ENCODE measurements at regions not wholly inside any gene's neighbourhood (a gene's known extent, or its start where the extent isn't known, plus 50 kb on each side); places are given as distances from the start of the nearest gene placed in this dataset.

GRCh38 chr9:99385814-99386279, 163.8 kb downstream of the SEC61B start:
- ChIA-PET CTCF (no interaction called here), POLR2A (no interaction called here)
- H3K4me3 ChIP-seq (ENCODE audit: low read depth, low read length) = no peak overlapping the region
- no peak for DNase-seq (ENCODE audit: low read depth, low spot score)
- H3K27me3 ChIP-seq (ENCODE audit: control insufficient read depth, insufficient read depth, low read length) = peaks cover 2% of the 10 kb centered on the region
- no peaks in the 10 kb centered on the region for H3K9me3 ChIP-seq (ENCODE audit: control insufficient read depth, insufficient read depth, low read length)
- H3K27ac ChIP-seq (ENCODE audit: low read depth, low read length) = no peak overlapping the region
- TF ChIP-seq CTCF (IDR thresholded peaks at IDR 0.05; ENCODE audit: low read depth, low read length) = no peak

GRCh38 chr9:99387431-99387830, 165.3 kb downstream of the SEC61B start:
- no peak overlapping the region for H3K27ac ChIP-seq (ENCODE audit: low read depth, low read length)
- H3K4me3 ChIP-seq (ENCODE audit: low read depth, low read length) = no peak overlapping the region
- POLR2A ChIA-PET = no interaction called here
- H3K9me3 ChIP-seq (ENCODE audit: control insufficient read depth, insufficient read depth, low read length) = no peaks in the 10 kb centered on the region
- CTCF ChIA-PET = no interaction called here
- TF ChIP-seq CTCF (IDR thresholded peaks at IDR 0.05; ENCODE audit: low read depth, low read length) = no peak
- no peak for DNase-seq (ENCODE audit: low read depth, low spot score)
- H3K27me3 ChIP-seq (ENCODE audit: control insufficient read depth, insufficient read depth, low read length) = no peaks in the 10 kb centered on the region

GRCh38 chr9:99389087-99390033, 167.3 kb downstream of the SEC61B start:
- POLR2A ChIA-PET = no interaction called here
- Histone ChIP-seq H3K27me3 (ENCODE audit: control insufficient read depth, insufficient read depth, low read length) (peaks cover 4% of the 10 kb centered on the region), H3K27ac (ENCODE audit: low read depth, low read length) (no peak overlapping the region), H3K4me3 (ENCODE audit: low read depth, low read length) (no peak overlapping the region), H3K9me3 (ENCODE audit: control insufficient read depth, insufficient read depth, low read length) (no peaks in the 10 kb centered on the region)
- no peak for TF ChIP-seq CTCF (IDR thresholded peaks at IDR 0.05; ENCODE audit: low read depth, low read length)
- CTCF ChIA-PET = no interaction called here
- DNase-seq (ENCODE audit: low read depth, low spot score) = no peak

GRCh38 chr9:99391937-99392594, 170.0 kb downstream of the SEC61B start:
- H3K4me3 ChIP-seq (ENCODE audit: low read depth, low read length) = no peak overlapping the region
- H3K9me3 ChIP-seq (ENCODE audit: control insufficient read depth, insufficient read depth, low read length) = no peaks in the 10 kb centered on the region
- ChIA-PET POLR2A (no interaction called here), CTCF (no interaction called here)
- H3K27ac ChIP-seq (ENCODE audit: low read depth, low read length) = no peak overlapping the region
- no peak for TF ChIP-seq CTCF (IDR thresholded peaks at IDR 0.05; ENCODE audit: low read depth, low read length)
- peaks cover 4% of the 10 kb centered on the region for H3K27me3 ChIP-seq (ENCODE audit: control insufficient read depth, insufficient read depth, low read length)
- no peak for DNase-seq (ENCODE audit: low read depth, low spot score)

GRCh38 chr9:99392986-99393385, 170.9 kb downstream of the SEC61B start:
- Histone ChIP-seq H3K27me3 (ENCODE audit: control insufficient read depth, insufficient read depth, low read length) (peaks cover 4% of the 10 kb centered on the region), H3K9me3 (ENCODE audit: control insufficient read depth, insufficient read depth, low read length) (no peaks in the 10 kb centered on the region), H3K27ac (ENCODE audit: low read depth, low read length) (no peak overlapping the region), H3K4me3 (ENCODE audit: low read depth, low read length) (no peak overlapping the region)
- ChIA-PET POLR2A (no interaction called here), CTCF (no interaction called here)
- no peak for DNase-seq (ENCODE audit: low read depth, low spot score)
- TF ChIP-seq CTCF (IDR thresholded peaks at IDR 0.05; ENCODE audit: low read depth, low read length) = no peak

All from AG04450 (cell line).